Mammary epithelial cell (primary cell): ENCODE measurements at regions not wholly inside any gene's neighbourhood (a gene's known extent, or its start where the extent isn't known, plus 50 kb on each side); places are given as distances from the start of the nearest gene placed in this dataset.

ENCODE experiments used
- CTCF ChIP-seq, 2 donors: IDR thresholded peaks in 1 of 2; conservative IDR thresholded peaks in 1 of 2; 2 replicates each; pipeline ENCODE4 v1.5.1; 2011 to 2012; ENCODE audit warnings: inconsistent platforms in 2 of 2, low read length in 2 of 2, mild to moderate bottlenecking in 2 of 2, control low read depth in 1 of 2, low read depth in 1 of 2; ENCODE audit not compliant: insufficient read depth in 1 of 2; ENCODE audit errors: extremely low read depth in 1 of 2
- EZH2 ChIP-seq: IDR thresholded peaks from 2 replicates; pipeline ENCODE4 v1.6.1; 2012; ENCODE audit warnings: low read length, inconsistent platforms, borderline replicate concordance

DNA sequence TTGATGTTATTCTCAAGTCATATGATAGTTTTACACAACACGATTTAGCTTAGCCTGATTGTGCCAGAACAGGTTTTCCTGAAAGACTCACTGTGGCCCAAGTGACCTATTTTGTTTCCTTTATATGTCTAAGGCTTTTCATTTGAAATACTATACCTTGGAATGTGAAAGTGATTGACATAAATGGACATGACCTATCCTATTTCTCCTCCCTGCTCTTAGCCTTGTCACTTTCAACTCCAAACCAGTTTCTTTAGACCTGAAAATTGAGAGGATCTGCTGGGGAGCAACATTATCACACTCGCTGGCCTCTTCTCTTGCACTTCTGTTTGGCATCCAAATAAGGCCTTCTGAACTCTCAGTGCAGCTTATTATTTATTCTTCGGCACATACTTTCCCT is 496.8 kb downstream of the MAT2B start:
- no peak for TF ChIP-seq CTCF (conservative IDR thresholded peaks at IDR 0.05 in 1 of 2, IDR thresholded peaks at IDR 0.05 in 1 of 2; ENCODE audit: extremely low read depth in 1 of 2, insufficient read depth in 1 of 2, low read depth in 1 of 2, low read length in 2 of 2)
- no peak for TF ChIP-seq EZH2
